DOHH2 (cell line): ENCODE measurements at regions not wholly inside any gene's neighbourhood (a gene's known extent, or its start where the extent isn't known, plus 50 kb on each side); places are given as distances from the start of the nearest gene placed in this dataset.

Experiments used
- CTCF ChIP-seq: fragments of 200-600 bp; sonication (generic); IDR thresholded peaks from one replicate; pipeline ENCODE4 v1.5.1; 2014; ENCODE audit warnings: antibody characterized with exemption, mild to moderate bottlenecking, low read depth, low read length; ENCODE audit not compliant: poor library complexity, severe bottlenecking
- EZH2phosphoT487 ChIP-seq: fragments of 200-600 bp; sonication (generic); IDR thresholded peaks from 2 replicates; pipeline ENCODE4 v1.6.1; 2017; ENCODE audit warnings: borderline replicate concordance, mild to moderate bottlenecking, antibody characterized with exemption, low read length, moderate library complexity, mixed read lengths

GRCh38 chr14:85280074-85280473, 249.9 kb upstream of the FLRT2 start:
- TF ChIP-seq CTCF (no peak), EZH2phosphoT487 (no peak)
